HUES64 (cell line): ENCODE measurements at regions not wholly inside any gene's neighbourhood (a gene's known extent, or its start where the extent isn't known, plus 50 kb on each side); places are given as distances from the start of the nearest gene placed in this dataset.

Experiments used
- H3K27ac ChIP-seq: 2 replicates; pipeline ENCODE4 v1.7.0; 2013; ENCODE audit warnings: low read depth, low read length, inconsistent platforms
- H3K27me3 ChIP-seq: 2 replicates; pipeline ENCODE4 v1.6.1; 2013; ENCODE audit warnings: mild to moderate bottlenecking, low read length; ENCODE audit not compliant: insufficient read depth
- H3K36me3 ChIP-seq: 2 replicates; pipeline ENCODE4 v1.6.1; 2013; ENCODE audit warnings: mild to moderate bottlenecking, low read length; ENCODE audit not compliant: insufficient read depth
- H3K4me1 ChIP-seq: 2 replicates; pipeline ENCODE4 v1.6.1; 2013; ENCODE audit warnings: mild to moderate bottlenecking, low read length, moderate library complexity; ENCODE audit not compliant: insufficient read depth
- H3K4me3 ChIP-seq: 2 replicates; pipeline ENCODE4 v1.5.1; 2013; ENCODE audit warnings: mild to moderate bottlenecking, low read length, moderate library complexity
- H3K9ac ChIP-seq: 2 replicates; pipeline ENCODE4 v1.6.1; 2013; ENCODE audit warnings: mild to moderate bottlenecking, low read depth, low read length
- H3K9me3 ChIP-seq: 2 replicates; pipeline ENCODE4 v1.6.1; 2013; ENCODE audit warnings: low read depth, low read length; ENCODE audit not compliant: insufficient read depth
- WGBS: fragments of 150-250, 120-280 bp; methylation state at CpG from one replicate; pipeline ENCODE4 v1.1.7; 2013; ENCODE audit warnings: missing lambda C conversion rate; 5-methylcytosine and 5-hydroxymethylcytosine counted together

DNA sequence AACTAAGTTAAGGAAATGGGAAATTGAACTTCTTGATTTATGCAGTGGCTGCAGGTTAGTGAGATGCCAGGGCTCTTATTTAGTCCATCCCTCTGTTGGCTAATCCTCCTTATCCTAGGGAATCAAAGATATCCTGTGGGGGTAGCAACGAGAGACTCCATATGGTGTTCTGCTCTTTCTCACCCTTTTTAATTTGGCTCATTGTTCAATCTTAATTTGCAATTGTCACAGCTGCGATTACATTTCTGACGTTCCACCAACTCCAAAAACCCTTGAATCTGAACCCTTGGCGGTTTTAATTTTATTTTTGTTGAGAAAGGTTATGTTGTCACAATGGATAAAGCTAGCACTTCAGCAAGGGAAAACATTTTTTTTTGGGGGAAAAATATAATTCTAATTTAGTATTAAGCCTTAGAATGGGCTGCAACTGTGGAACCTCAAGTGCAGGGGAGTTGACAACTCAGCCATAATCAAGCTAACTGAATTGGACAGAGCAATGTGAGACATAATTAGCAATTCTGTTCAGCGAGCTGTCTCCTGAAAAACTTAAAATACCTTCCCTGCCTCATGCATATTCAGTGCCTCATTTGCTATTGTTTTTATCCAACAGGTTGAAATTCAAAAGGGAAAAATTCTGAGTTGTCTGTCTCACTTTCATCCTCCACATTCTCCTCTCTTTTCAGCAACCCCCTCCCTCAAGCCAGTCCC lies 91.3 kb downstream of the MAT2B start:
- no peak overlapping the region for H3K4me3 ChIP-seq
- H3K27me3 ChIP-seq = no peaks in the 10 kb centered on the region
- 88% methylated on average over 5 of the region's 5 CpGs for WGBS

DNA sequence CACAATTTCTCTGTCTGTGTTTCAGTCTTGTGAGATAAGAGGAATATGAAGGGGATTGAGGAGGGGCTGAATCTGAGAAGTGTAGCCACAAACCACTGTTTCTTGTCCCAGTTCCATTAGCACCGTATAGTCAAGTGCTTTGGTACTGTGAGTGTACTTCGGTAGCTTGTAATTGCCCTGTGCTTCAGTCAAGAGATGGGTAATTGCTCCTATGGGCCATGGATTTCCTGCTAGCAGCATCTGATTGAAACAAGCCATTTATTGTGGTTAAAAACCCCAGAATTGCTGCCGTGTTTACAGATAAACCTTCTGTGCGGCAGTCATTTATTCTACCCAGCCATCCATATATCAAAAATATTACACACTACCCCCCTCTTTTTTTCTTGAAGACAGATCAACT lies 98.6 kb downstream of the MAT2B start:
- Histone ChIP-seq H3K4me1 (no peaks in the 10 kb centered on the region), H3K4me3 (no peak overlapping the region)

More for the DNA sequence above, 91.3 kb downstream of the MAT2B start:
- H3K36me3 ChIP-seq = no peaks in the 10 kb centered on the region
- H3K27ac ChIP-seq = no peak overlapping the region
- no peak overlapping the region for H3K9ac ChIP-seq
- H3K9me3 ChIP-seq = no peaks in the 10 kb centered on the region
- H3K4me1 ChIP-seq = no peaks in the 10 kb centered on the region

DNA sequence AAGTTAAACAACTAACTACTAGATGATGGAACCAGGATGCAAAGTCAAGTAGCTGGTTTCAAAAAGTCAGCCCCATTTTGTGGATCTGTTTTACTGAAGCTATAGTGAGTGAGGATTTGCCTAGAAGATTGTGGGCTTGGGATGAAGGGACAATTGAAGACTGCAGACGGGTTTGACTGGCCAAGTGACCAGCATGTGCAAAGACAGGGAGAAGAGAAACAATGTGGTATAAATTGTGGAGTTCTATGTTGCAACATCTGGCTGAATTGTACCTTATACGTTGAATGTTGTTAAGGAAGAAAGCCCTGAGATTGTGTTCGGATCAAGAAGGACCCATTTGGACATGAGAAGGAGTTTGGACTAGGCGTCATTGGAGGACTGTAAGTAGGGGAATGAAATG lies 101.8 kb downstream of the MAT2B start:
- no peak overlapping the region for H3K4me3 ChIP-seq
- no peaks in the 10 kb centered on the region for H3K27me3 ChIP-seq
- no peak overlapping the region for H3K27ac ChIP-seq
- 92% methylated on average over 4 of the region's 4 CpGs for WGBS
- H3K4me1 ChIP-seq = no peaks in the 10 kb centered on the region
- H3K9ac ChIP-seq = no peak overlapping the region
- H3K36me3 ChIP-seq = no peaks in the 10 kb centered on the region
- no peaks in the 10 kb centered on the region for H3K9me3 ChIP-seq

More for the DNA sequence above, 98.6 kb downstream of the MAT2B start:
- no peaks in the 10 kb centered on the region for H3K36me3 ChIP-seq
- no peaks in the 10 kb centered on the region for H3K9me3 ChIP-seq
- H3K27ac ChIP-seq = no peak overlapping the region
- H3K9ac ChIP-seq = no peak overlapping the region
- 91% methylated on average over 4 of the region's 4 CpGs for WGBS
- no peaks in the 10 kb centered on the region for H3K27me3 ChIP-seq

DNA sequence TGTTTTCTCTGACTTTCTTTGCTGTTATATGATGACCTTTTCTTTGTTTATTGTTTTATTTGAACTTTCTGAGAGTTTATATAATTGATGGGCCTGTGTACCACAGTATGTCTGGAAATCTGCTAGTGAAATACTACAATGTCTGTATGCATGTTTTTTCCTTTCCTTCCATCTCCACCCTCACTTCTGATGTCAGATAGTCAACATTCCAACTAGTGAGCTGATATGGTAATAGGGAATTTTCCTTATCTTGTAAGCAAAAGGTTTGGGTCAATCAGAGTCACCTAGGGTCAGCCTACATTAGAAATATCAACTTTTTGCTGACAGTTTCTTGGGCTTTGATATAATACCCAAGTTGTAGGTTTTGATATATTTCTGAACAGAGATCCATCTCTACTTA lies 103.2 kb downstream of the MAT2B start:
- Histone ChIP-seq H3K4me3 (no peak overlapping the region), H3K9ac (no peak overlapping the region), H3K27ac (no peak overlapping the region), H3K4me1 (no peaks in the 10 kb centered on the region), H3K36me3 (no peaks in the 10 kb centered on the region), H3K9me3 (no peaks in the 10 kb centered on the region), H3K27me3 (no peaks in the 10 kb centered on the region)

DNA sequence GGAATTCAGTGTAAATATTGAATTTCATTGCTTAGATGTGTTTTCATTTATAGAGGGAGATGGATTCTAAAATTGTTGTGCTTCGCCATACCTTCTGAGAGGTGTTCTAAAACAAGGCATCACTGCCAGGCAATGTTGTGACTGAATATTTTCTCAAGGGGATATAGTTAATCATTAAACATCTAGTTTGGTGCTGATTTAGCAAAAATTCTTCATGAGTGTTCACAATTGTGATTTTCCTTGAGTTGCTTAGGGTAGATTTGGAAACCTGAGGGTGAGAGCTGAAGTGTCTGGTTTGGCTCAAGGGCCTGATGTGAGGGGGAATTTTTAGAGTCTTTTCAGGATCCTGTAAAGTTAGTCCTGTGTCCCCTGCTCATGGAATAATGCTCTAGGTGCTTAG lies 104.5 kb downstream of the MAT2B start:
- Histone ChIP-seq H3K4me1 (no peaks in the 10 kb centered on the region), H3K9ac (no peak overlapping the region), H3K9me3 (no peaks in the 10 kb centered on the region), H3K4me3 (no peak overlapping the region), H3K27me3 (no peaks in the 10 kb centered on the region), H3K36me3 (no peaks in the 10 kb centered on the region), H3K27ac (no peak overlapping the region)
- 83% methylated on average over 1 of the region's 1 CpG for WGBS

DNA sequence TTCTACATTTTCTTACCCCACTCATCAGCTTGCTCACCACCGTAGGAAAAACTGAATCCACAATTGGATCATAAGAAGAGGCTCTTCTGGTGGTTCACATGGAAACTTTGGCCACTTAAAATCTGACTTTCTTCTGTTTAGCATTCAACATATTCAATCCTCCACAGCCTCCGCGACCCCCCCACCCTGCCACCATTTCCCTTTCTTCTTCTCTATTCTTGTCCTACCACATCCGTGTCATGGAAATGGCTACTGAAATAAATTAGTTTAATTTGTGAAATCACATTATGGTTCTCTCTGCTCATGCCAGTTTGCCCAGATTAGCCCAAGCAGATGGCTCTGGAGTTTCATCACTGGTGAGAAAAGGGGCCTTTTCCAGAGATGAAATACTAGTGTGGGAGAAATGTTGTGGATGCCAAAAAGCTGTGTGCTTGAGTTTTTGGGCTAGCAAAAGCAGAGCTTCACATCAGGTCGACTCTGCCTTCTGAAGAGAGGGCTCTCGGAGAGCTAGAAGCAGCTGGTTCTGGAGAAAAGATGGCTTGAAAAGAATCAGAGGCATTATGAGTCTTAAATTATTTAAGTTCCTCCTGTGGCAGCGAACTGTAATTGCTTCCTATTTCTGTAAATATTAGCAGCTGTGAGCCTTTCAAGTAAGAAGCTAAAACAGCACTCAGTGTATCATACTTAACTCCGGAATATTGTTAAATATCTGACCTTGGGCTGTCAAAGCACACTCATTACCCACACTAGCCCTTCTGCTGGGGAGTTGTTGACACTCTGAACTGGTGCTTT lies 107.1 kb downstream of the MAT2B start:
- no peaks in the 10 kb centered on the region for H3K36me3 ChIP-seq
- WGBS = 92% methylated on average over 8 of the region's 8 CpGs
- H3K4me3 ChIP-seq = no peak overlapping the region
- H3K9ac ChIP-seq = no peak overlapping the region
- no peaks in the 10 kb centered on the region for H3K9me3 ChIP-seq
- no peaks in the 10 kb centered on the region for H3K4me1 ChIP-seq
- no peaks in the 10 kb centered on the region for H3K27me3 ChIP-seq
- no peak overlapping the region for H3K27ac ChIP-seq

DNA sequence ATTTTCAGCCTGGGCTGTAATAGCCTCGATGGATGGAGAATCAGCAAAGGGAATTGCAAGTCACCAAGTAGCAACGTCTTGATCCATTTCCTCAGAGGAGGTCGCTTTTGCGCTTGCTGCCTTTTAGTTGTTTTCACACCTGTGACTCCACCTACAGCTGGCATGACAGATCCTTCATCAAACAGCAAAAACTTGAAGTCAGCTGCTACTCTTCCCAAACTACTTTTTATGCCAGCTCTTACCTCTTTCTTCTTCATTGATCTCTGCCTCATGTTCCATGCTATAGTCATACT lies 107.7 kb downstream of the MAT2B start:
- H3K27ac ChIP-seq = no peak overlapping the region
- WGBS = 91% methylated on average over 4 of the region's 4 CpGs
- H3K27me3 ChIP-seq = no peaks in the 10 kb centered on the region
- H3K4me1 ChIP-seq = no peaks in the 10 kb centered on the region
- no peak overlapping the region for H3K9ac ChIP-seq
- no peaks in the 10 kb centered on the region for H3K36me3 ChIP-seq
- no peaks in the 10 kb centered on the region for H3K9me3 ChIP-seq
- no peak overlapping the region for H3K4me3 ChIP-seq

DNA sequence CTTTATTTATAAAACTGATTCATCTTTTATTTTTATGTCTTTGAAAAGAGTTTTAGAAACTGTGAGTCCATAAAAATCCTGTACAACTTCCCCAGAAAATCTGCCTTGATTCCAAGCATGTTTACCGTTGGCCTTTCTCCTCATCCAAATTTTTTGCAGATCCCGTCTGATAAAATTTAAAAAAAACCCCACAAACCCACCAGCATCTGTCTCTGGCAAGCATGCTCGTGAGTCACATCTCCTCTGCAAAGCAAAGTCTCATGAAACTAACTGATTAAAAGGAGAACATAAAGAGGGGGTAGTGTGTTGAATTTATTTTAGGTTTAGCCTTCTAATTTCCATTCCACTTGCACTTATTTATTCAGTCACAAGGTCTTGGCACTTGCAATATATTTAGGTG lies 109.4 kb downstream of the MAT2B start:
- Histone ChIP-seq H3K4me3 (no peak overlapping the region), H3K27me3 (no peaks in the 10 kb centered on the region), H3K9me3 (no peaks in the 10 kb centered on the region), H3K36me3 (no peaks in the 10 kb centered on the region), H3K4me1 (no peaks in the 10 kb centered on the region), H3K27ac (no peak overlapping the region), H3K9ac (no peak overlapping the region)
- WGBS = 91% methylated on average over 3 of the region's 3 CpGs

DNA sequence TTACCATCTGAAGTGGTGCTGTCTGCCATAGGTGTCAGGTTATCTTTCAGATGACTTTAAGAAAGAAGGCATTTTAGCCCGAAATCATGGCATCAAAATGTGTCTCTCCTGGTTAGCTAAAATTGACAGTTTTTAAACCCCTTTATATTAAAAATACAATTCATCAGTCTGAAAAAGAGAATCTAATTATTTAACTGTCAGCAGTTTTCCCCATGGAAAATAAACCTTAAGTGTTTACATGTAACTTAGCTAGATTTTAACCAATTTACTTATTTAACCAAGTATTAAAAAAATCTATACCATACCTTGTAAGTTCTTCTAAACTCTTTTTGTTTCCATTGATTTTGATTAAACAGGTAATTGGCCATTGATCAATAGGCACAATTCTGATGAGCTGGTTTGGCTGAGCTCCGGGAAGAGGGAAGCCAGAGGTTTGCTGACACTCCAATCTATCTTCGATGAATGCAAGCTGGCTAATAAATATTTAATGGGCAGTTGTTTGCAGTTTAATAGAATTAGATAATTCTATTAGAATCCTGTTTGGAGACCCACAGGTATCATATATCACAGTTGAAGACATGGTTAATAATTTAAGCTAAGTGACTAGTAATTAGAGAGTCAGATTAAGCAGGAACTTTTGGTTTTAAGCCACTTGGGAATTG lies 114.0 kb downstream of the MAT2B start:
- no peak overlapping the region for H3K4me3 ChIP-seq
- H3K9ac ChIP-seq = no peak overlapping the region
- H3K36me3 ChIP-seq = no peaks in the 10 kb centered on the region
- H3K27ac ChIP-seq = no peak overlapping the region
- 91% methylated on average over 3 of the region's 3 CpGs for WGBS
- H3K27me3 ChIP-seq = no peaks in the 10 kb centered on the region
- no peaks in the 10 kb centered on the region for H3K4me1 ChIP-seq
- no peaks in the 10 kb centered on the region for H3K9me3 ChIP-seq

DNA sequence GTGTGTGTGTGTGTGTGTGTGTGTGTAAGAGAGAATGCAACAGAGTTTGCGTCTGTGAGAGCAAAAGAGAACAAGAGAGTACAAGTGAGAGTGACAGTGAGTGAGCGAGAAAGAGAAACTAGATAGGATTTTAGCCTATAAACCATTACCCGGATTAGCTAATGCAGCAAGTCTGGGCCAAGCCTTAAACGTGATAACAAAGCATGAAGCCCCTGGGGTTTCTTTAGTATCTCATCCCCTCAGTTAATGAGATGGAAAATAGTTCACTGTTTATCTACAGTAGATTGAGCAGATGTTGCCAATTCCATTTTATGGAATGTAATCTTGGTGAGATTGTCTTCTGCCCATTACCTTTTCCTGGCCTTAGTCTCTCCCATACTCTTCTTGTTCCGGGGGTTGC lies 114.5 kb downstream of the MAT2B start:
- no peaks in the 10 kb centered on the region for H3K27me3 ChIP-seq

DNA sequence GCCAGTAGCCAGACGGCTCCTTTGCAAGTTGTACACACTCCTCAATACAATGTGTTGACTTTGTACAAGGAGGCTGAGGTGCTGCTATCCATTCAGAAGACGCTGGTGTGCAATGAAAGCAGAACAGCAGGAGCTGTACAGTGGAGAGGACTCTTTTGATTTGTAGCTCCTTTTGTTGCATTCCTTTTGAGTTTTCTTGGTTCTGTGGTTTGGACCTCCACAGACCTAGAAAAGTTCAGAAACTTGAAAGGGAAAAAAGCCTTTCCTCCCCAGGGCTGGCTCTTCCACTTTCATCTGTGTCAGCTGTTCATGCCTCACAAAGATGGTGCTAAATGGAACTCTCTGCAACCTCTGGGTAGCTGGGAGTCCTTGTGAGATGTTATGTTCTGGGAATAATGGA lies 117.4 kb downstream of the MAT2B start:
- Histone ChIP-seq H3K9me3 (no peaks in the 10 kb centered on the region), H3K27ac (no peak overlapping the region), H3K36me3 (no peaks in the 10 kb centered on the region), H3K27me3 (no peaks in the 10 kb centered on the region), H3K4me1 (no peaks in the 10 kb centered on the region), H3K9ac (no peak overlapping the region), H3K4me3 (no peak overlapping the region)
- WGBS = 98% methylated on average over 2 of the region's 2 CpGs

More for the DNA sequence above, 114.5 kb downstream of the MAT2B start:
- WGBS = 88% methylated on average over 5 of the region's 5 CpGs
- Histone ChIP-seq H3K9me3 (no peaks in the 10 kb centered on the region), H3K4me3 (no peak overlapping the region), H3K27ac (no peak overlapping the region), H3K36me3 (no peaks in the 10 kb centered on the region), H3K9ac (no peak overlapping the region), H3K4me1 (no peaks in the 10 kb centered on the region)
